ENCODE measurements at regions not wholly inside any gene's neighbourhood (a gene's known extent, or its start where the extent isn't known, plus 50 kb on each side); places are given as distances from the start of the nearest gene placed in this dataset.
A peak's percentile ranks its signal among the peaks of the same experiment; 100 is the strongest.

DNA sequence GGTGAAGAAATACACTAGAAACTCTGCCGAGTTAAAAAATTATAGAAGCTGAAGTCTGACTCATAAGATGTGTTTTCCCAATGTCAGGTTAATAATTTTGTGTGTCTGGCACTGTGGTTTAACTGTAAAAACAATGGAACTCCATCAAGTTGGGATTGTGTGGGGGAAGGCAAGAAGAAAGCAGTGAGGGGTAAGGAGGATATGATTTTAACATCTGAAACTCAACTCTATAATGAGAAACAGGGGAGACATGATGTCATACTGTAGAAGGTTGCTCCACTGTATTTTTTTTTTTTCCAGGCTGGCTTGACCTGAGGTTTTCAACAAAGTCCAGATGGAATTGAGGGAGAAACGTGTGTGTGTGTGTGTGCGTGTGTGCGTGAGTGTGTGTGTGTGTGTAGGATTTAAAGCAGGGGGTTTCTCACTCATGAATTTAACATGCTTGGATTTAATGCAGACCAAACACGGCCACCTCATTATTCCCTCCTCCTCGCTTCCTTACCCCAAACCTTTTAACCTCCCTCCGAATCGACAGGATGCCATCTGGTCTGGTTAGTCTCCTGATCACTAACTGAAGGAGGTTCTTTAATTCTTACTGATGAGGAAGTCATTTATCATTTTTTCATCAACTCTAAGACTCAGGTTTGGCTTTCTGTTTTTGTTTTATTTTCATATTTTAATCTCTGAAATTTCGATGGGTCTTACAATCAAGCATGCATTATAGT lies 140.2 kb upstream of the LPAR1 start:
- no peaks in the 10 kb centered on the region for H3K27me3 Mint-ChIP-seq (ENCODE audit: low read depth)
- H3K4me1 Mint-ChIP-seq = peaks cover 22% of the 10 kb centered on the region
- H3K9me3 Mint-ChIP-seq = peaks cover 7% of the 10 kb centered on the region
- no peak for TF ChIP-seq CTCF (IDR thresholded peaks at IDR 0.05; ENCODE audit: unreplicated experiment in 3 of 3)
- H3K27ac Mint-ChIP-seq = peak overlapping the region; percentile 81 to 91 (median 83)
- H3K36me3 Mint-ChIP-seq (ENCODE audit: low read depth) = no peaks in the 10 kb centered on the region
- peak overlapping the region; percentile 26 to 44 (median 38) for H3K4me3 Mint-ChIP-seq

- H3K27me3 Mint-ChIP-seq (ENCODE audit: low read depth) = no peaks in the 10 kb centered on the region
- peaks cover 22% of the 10 kb centered on the region for H3K4me1 Mint-ChIP-seq
- H3K27ac Mint-ChIP-seq = peak overlapping the region in 1 of 3 experiments; percentile 11
- peaks cover 3% of the 10 kb centered on the region for H3K9me3 Mint-ChIP-seq
- no peaks in the 10 kb centered on the region for H3K36me3 Mint-ChIP-seq (ENCODE audit: low read depth)
- H3K4me3 Mint-ChIP-seq = no peak overlapping the region
- no peak for TF ChIP-seq CTCF (IDR thresholded peaks at IDR 0.05; ENCODE audit: unreplicated experiment in 3 of 3)
Measured at GRCh38 chr9:111176511-111176910, 138.2 kb upstream of the LPAR1 start.

DNA sequence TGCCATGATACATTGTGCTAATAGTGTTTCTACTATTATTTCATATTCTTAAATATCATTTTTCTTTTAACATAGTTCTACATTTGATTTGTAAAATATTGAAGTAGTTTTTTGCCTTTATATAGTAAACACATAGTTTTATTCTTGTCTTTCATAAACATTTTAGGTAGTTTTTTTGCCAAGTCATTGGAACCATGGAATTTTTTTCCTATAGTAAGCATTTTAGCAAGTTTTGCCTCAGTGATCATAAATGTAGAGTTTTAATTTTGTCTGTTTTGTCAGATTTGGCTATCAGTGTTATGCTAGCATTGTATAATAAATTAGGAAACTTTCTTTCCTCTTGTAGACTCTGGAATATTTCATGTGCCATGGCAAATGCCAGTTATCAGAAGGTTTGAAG lies 137.1 kb upstream of the LPAR1 start:
- peaks cover 22% of the 10 kb centered on the region for H3K4me1 Mint-ChIP-seq
- peaks cover 5% of the 10 kb centered on the region for H3K9me3 Mint-ChIP-seq
- no peaks in the 10 kb centered on the region for H3K36me3 Mint-ChIP-seq (ENCODE audit: low read depth)
- no peak overlapping the region for H3K4me3 Mint-ChIP-seq
- no peaks in the 10 kb centered on the region for H3K27me3 Mint-ChIP-seq (ENCODE audit: low read depth)
- H3K27ac Mint-ChIP-seq = no peak overlapping the region
- no peak for TF ChIP-seq CTCF (IDR thresholded peaks at IDR 0.05; ENCODE audit: unreplicated experiment in 3 of 3)

GRCh38 chr9:111167341-111167740 lies 129.1 kb upstream of the LPAR1 start:
- no peaks in the 10 kb centered on the region for H3K27me3 Mint-ChIP-seq (ENCODE audit: low read depth)
- no peak for TF ChIP-seq CTCF (IDR thresholded peaks at IDR 0.05; ENCODE audit: unreplicated experiment in 3 of 3)
- peaks cover 23% of the 10 kb centered on the region for H3K9me3 Mint-ChIP-seq
- no peak overlapping the region for H3K27ac Mint-ChIP-seq
- peaks cover 17% of the 10 kb centered on the region for H3K4me1 Mint-ChIP-seq
- H3K4me3 Mint-ChIP-seq = no peak overlapping the region
- peaks cover 22% of the 10 kb centered on the region for H3K36me3 Mint-ChIP-seq (ENCODE audit: low read depth)

- peaks cover 29% of the 10 kb centered on the region for H3K4me1 Mint-ChIP-seq
- peak overlapping the region; percentile 59 to 85 (median 77) for H3K27ac Mint-ChIP-seq
- H3K27me3 Mint-ChIP-seq (ENCODE audit: low read depth) = no peaks in the 10 kb centered on the region
- peak overlapping the region in 1 of 3 experiments; percentile 5 for H3K4me3 Mint-ChIP-seq
- H3K9me3 Mint-ChIP-seq = peaks cover 20% of the 10 kb centered on the region
- no peak for TF ChIP-seq CTCF (IDR thresholded peaks at IDR 0.05; ENCODE audit: unreplicated experiment in 3 of 3)
- peaks cover 22% of the 10 kb centered on the region for H3K36me3 Mint-ChIP-seq (ENCODE audit: low read depth)
Measured at GRCh38 chr9:111163716-111164389, 125.6 kb upstream of the LPAR1 start.
